RWPE2 (cell line): ENCODE measurements at regions not wholly inside any gene's neighbourhood (a gene's known extent, or its start where the extent isn't known, plus 50 kb on each side); places are given as distances from the start of the nearest gene placed in this dataset.

Source experiments
- ATAC-seq: fragments of 200-7000 bp; cut with Tn5 transposase; 3 replicates; pipeline ENCODE4 v1.9.1; 2021; ENCODE audit warnings: low read depth
- DNase-seq: peaks from one replicate; pipeline ENCODE4 v3.0.0-alpha.2; 2020; ENCODE audit warnings: low spot score
- H3K27ac ChIP-seq: fragments of 450-650 bp; 2 replicates; pipeline ENCODE4 v1.5.1; 2017; ENCODE audit warnings: mild to moderate bottlenecking; ENCODE audit not compliant: poor library complexity, severe bottlenecking
- H3K27me3 ChIP-seq: fragments of 250-450 bp; sonication (Bioruptor Pico); 2 replicates; pipeline ENCODE4 v1.5.1; 2021; ENCODE audit warnings: mild to moderate bottlenecking, moderate library complexity; ENCODE audit not compliant: insufficient read depth, poor library complexity, severe bottlenecking
- H3K36me3 ChIP-seq: fragments of 250-450 bp; sonication (Bioruptor Pico); 2 replicates; pipeline ENCODE4 v1.5.1; 2020; ENCODE audit warnings: low read depth, mild to moderate bottlenecking, moderate library complexity
- H3K4me1 ChIP-seq: fragments of 250-450 bp; sonication (Bioruptor Pico); 2 replicates; pipeline ENCODE4 v1.5.1; 2021; ENCODE audit warnings: mild to moderate bottlenecking, moderate library complexity; ENCODE audit not compliant: insufficient read depth, poor library complexity, severe bottlenecking
- H3K4me3 ChIP-seq: fragments of 250-450 bp; sonication (Bioruptor Pico); 2 replicates; pipeline ENCODE4 v1.5.1; 2021; ENCODE audit warnings: mild to moderate bottlenecking, moderate library complexity; ENCODE audit not compliant: severe bottlenecking
- H3K9me3 ChIP-seq: fragments of 250-450 bp; sonication (Bioruptor Pico); 2 replicates; pipeline ENCODE4 v1.5.1; 2021; ENCODE audit warnings: mild to moderate bottlenecking, moderate library complexity; ENCODE audit not compliant: severe bottlenecking
- TF ChIP-seq, protein P1 (sequence below): fragments of 450-650 bp; IDR thresholded peaks from one replicate; pipeline ENCODE4 v1.5.1; 2017; ENCODE audit warnings: mild to moderate bottlenecking, moderate library complexity; ENCODE audit not compliant: poor library complexity, severe bottlenecking

DNA sequence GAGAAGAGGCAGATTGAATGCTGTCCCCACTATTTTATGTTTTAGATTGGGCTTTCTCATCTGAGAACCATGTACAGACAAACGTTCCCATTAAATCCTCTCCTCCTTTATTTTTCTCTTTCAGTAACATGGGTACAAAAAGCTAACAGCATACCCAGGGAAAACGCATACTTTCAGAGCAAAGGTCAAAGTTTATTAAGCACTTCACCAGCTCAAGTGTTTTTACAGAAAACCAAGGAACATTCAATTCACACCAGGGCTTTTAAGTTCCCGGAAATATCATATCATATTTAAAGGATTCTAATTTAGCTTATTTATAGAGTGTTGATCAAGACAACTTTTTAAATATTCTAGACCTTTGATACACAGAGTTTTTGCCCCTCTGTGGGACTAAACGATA, 271.5 kb upstream of the C1orf87 start:
- Histone ChIP-seq H3K4me1 (no peaks in the 10 kb centered on the region), H3K4me3 (no peak overlapping the region), H3K27ac (no peak overlapping the region), H3K9me3 (no peaks in the 10 kb centered on the region), H3K36me3 (no peaks in the 10 kb centered on the region), H3K27me3 (no peaks in the 10 kb centered on the region)
- TF ChIP-seq, protein P1, sequence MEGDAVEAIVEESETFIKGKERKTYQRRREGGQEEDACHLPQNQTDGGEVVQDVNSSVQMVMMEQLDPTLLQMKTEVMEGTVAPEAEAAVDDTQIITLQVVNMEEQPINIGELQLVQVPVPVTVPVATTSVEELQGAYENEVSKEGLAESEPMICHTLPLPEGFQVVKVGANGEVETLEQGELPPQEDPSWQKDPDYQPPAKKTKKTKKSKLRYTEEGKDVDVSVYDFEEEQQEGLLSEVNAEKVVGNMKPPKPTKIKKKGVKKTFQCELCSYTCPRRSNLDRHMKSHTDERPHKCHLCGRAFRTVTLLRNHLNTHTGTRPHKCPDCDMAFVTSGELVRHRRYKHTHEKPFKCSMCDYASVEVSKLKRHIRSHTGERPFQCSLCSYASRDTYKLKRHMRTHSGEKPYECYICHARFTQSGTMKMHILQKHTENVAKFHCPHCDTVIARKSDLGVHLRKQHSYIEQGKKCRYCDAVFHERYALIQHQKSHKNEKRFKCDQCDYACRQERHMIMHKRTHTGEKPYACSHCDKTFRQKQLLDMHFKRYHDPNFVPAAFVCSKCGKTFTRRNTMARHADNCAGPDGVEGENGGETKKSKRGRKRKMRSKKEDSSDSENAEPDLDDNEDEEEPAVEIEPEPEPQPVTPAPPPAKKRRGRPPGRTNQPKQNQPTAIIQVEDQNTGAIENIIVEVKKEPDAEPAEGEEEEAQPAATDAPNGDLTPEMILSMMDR: no peak
- DNase-seq (no peak), ATAC-seq (no peak)

DNA sequence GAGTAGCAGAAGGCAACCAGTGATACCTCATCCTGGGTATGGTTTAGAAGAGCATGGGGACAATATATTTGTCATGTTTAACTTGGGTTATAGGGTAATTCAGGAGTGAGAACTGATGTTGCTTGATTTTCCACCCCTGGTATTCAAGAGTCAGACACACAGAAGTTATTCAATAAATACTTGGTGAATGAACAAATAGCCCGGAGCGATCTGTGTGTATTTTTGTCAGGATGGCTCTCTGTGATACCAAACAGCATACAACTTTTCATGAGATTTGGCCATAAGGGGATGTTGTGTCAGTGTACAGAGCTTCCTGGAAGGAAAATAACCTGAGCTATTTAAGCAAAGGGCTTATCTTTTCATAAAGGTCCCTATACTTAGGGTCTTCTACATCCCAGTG, 270.2 kb upstream of the C1orf87 start:
- Histone ChIP-seq H3K27ac (no peak overlapping the region), H3K4me3 (no peak overlapping the region), H3K27me3 (no peaks in the 10 kb centered on the region), H3K36me3 (no peaks in the 10 kb centered on the region), H3K4me1 (no peaks in the 10 kb centered on the region), H3K9me3 (no peaks in the 10 kb centered on the region)
- ATAC-seq: no peak
- TF ChIP-seq, protein P1: no peak
- no peak for DNase-seq

DNA sequence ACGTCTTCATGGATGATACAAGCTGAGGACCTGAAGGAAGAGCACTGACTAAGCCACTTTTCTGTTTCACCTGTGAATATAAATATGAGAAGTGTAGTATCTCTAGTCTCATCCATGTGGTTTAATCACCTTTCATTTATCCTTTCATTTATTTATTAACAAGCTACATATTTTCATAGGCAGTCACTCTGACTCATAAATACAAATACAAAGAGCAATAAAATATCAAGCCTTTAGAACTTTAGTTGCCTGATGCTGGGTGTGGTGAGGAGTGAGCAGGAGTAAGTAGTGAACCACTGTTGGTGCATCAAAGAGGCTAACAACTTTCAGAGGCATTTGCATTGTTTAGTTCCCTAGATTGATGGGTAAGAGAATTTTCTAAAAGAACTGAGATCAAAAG, 269.0 kb upstream of the C1orf87 start:
- H3K27ac ChIP-seq: no peak overlapping the region
- ATAC-seq (peak; percentile 21; the same call in 1 of the 3 replicates), DNase-seq (no peak)
- H3K9me3 ChIP-seq: no peaks in the 10 kb centered on the region
- H3K4me3 ChIP-seq: no peak overlapping the region
- no peaks in the 10 kb centered on the region for H3K36me3 ChIP-seq
- H3K27me3 ChIP-seq: no peaks in the 10 kb centered on the region
- TF ChIP-seq, protein P1: no peak
- H3K4me1 ChIP-seq: no peaks in the 10 kb centered on the region

DNA sequence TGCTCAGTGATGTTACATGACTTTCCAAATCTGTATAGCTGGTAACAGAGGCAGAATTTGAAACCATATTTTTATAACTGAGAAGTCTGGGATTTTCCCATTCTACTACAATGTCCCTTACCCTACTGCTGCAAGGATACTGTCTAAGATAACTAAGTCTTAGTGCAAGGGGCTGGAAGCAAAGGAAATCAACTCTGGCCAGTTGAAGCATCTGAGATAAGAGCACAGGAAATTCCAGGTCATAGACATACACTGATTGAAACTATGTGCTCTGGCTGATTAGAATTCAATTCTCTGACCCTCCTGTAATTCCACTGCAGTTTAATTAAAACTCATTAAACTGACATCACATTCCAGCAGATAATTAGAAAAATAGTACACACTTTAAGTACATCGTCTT, 267.7 kb upstream of the C1orf87 start:
- DNase-seq: no peak
- no peaks in the 10 kb centered on the region for H3K9me3 ChIP-seq
- TF ChIP-seq, protein P1: no peak
- no peak for ATAC-seq
- H3K4me1 ChIP-seq: no peaks in the 10 kb centered on the region
- no peaks in the 10 kb centered on the region for H3K27me3 ChIP-seq
- no peak overlapping the region for H3K4me3 ChIP-seq
- no peaks in the 10 kb centered on the region for H3K36me3 ChIP-seq
- no peak overlapping the region for H3K27ac ChIP-seq

DNA sequence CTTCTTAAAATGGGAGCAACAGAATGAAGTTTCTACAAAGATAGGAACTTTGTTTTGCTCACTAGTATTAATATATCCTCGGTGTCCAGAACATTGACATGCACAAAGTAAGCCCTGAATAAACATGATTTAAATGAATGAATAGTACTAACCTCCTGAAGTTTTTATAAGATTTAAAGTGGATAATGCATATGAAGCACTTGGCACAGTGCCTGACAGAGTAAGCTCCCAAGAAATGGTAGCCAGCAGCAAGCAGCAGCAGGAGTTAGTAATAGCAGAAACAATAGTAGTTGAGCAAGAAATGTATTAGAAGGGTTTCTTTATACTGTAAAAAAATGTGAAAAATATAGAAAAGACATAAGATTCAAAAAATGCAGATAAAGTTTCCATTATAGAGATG, 258.1 kb upstream of the C1orf87 start:
- ATAC-seq: no peak
- H3K27ac ChIP-seq: no peak overlapping the region

More for the DNA sequence above, 258.1 kb upstream of the C1orf87 start:
- Histone ChIP-seq H3K4me1 (no peaks in the 10 kb centered on the region), H3K9me3 (no peaks in the 10 kb centered on the region), H3K27me3 (no peaks in the 10 kb centered on the region), H3K4me3 (no peak overlapping the region), H3K36me3 (no peaks in the 10 kb centered on the region)
- DNase-seq: no peak
- TF ChIP-seq, protein P1: no peak
